Liver (tissue), 8 donors: ENCODE measurements at regions not wholly inside any gene's neighbourhood (a gene's known extent, or its start where the extent isn't known, plus 50 kb on each side); places are given as distances from the start of the nearest gene placed in this dataset.

Experiments
- DNase-seq: peaks from one replicate; pipeline ENCODE4 v3.0.0-alpha.2; 2017; ENCODE audit warnings: low spot score
- H3K27ac ChIP-seq, 2 donors: one replicate each; pipeline ENCODE4 v1.7.0; 2013; ENCODE audit warnings: inconsistent platforms in 2 of 2, low read length in 2 of 2, control low read depth in 1 of 2, low read depth in 1 of 2, mild to moderate bottlenecking in 1 of 2
- H3K27me3 ChIP-seq, 4 donors: one replicate each; pipeline versions ENCODE4 v1.6.1 to v1.7.0; 2013; ENCODE audit warnings: low read length in 3 of 4, inconsistent platforms in 1 of 4, mild to moderate bottlenecking in 1 of 4, moderate library complexity in 1 of 4; ENCODE audit not compliant: control insufficient read depth in 4 of 4, insufficient read depth in 4 of 4
- H3K36me3 ChIP-seq, 4 donors: one replicate each; pipeline versions ENCODE4 v1.6.1 to v1.7.0; 2013; ENCODE audit warnings: low read length in 3 of 4, mild to moderate bottlenecking in 3 of 4, low read depth in 1 of 4, moderate library complexity in 1 of 4; ENCODE audit not compliant: control insufficient read depth in 4 of 4, insufficient read depth in 3 of 4
- H3K4me1 ChIP-seq, 4 donors: one replicate each; pipeline versions ENCODE4 v1.6.1 to v1.7.0; 2013; ENCODE audit warnings: low read length in 3 of 4, mild to moderate bottlenecking in 3 of 4, moderate library complexity in 1 of 4; ENCODE audit not compliant: control insufficient read depth in 4 of 4, insufficient read depth in 4 of 4
- H3K4me3 ChIP-seq, 3 donors: one replicate each; pipeline versions ENCODE4 v1.6.1 to v1.7.0; 2013; ENCODE audit warnings: low read length in 3 of 3, control low read depth in 1 of 3, low read depth in 1 of 3, mild to moderate bottlenecking in 1 of 3
- H3K9ac ChIP-seq, 2 donors: one replicate each; pipeline ENCODE4 v1.7.0; 2013; ENCODE audit warnings: low read length in 2 of 2, mild to moderate bottlenecking in 2 of 2, moderate library complexity in 2 of 2, control low read depth in 1 of 2, low read depth in 1 of 2
- H3K9me3 ChIP-seq, 4 donors: one replicate each; pipeline versions ENCODE4 v1.6.1 to v1.7.0; 2013; ENCODE audit warnings: low read length in 3 of 4; ENCODE audit not compliant: control insufficient read depth in 4 of 4
- ATF3 ChIP-seq: IDR thresholded peaks from 2 replicates; pipeline ENCODE4 v1.6.1; 2016; ENCODE audit warnings: antibody characterized with exemption
- CTCF ChIP-seq: fragments of 150-350 bp; IDR thresholded peaks from 2 replicates; pipeline ENCODE4 v1.5.1; 2017; ENCODE audit warnings: improper control_type of control experiment, low read depth, low read length; ENCODE audit not compliant: missing input control
- FOXA2 ChIP-seq: IDR thresholded peaks from 2 replicates; pipeline ENCODE4 v1.6.1; 2016; ENCODE audit warnings: antibody characterized with exemption
- GABPA ChIP-seq, 2 donors: IDR thresholded peaks in 1 of 2; conservative IDR thresholded peaks in 1 of 2; 2 replicates each; pipeline ENCODE4 v1.6.1; 2016; ENCODE audit warnings: antibody characterized with exemption in 2 of 2, mild to moderate bottlenecking in 1 of 2, moderate library complexity in 1 of 2
- HNF4A ChIP-seq, 2 donors: conservative IDR thresholded peaks; 2 replicates each; pipeline ENCODE4 v1.6.1; 2016; ENCODE audit warnings: antibody characterized with exemption in 2 of 2, mild to moderate bottlenecking in 2 of 2
- JUND ChIP-seq, 2 donors: IDR thresholded peaks; 2 replicates each; pipeline ENCODE4 v1.6.1; 2016; ENCODE audit warnings: antibody characterized with exemption in 2 of 2
- MAX ChIP-seq: IDR thresholded peaks from 2 replicates; pipeline ENCODE4 v1.6.1; 2016; ENCODE audit warnings: antibody characterized with exemption
- RAD21 ChIP-seq, 2 donors: IDR thresholded peaks; 2 replicates each; pipeline ENCODE4 v1.6.1; 2016; ENCODE audit warnings: antibody characterized with exemption in 2 of 2, mild to moderate bottlenecking in 2 of 2
- REST ChIP-seq: IDR thresholded peaks from 2 replicates; pipeline ENCODE4 v1.6.1; 2016; ENCODE audit warnings: antibody characterized with exemption, mild to moderate bottlenecking
- RXRA ChIP-seq, 2 donors: IDR thresholded peaks; 2 replicates each; pipeline ENCODE4 v1.6.1; 2017 to 2018; ENCODE audit warnings: antibody characterized with exemption in 2 of 2, mild to moderate bottlenecking in 1 of 2
- SP1 ChIP-seq: IDR thresholded peaks from 2 replicates; pipeline ENCODE4 v1.6.1; 2018; ENCODE audit warnings: antibody characterized with exemption, mild to moderate bottlenecking
- TAF1 ChIP-seq: conservative IDR thresholded peaks from 2 replicates; pipeline ENCODE4 v1.6.1; 2016; ENCODE audit warnings: antibody characterized with exemption, mild to moderate bottlenecking
- YY1 ChIP-seq: IDR thresholded peaks from 2 replicates; pipeline ENCODE4 v1.6.1; 2016; ENCODE audit warnings: antibody characterized with exemption, mild to moderate bottlenecking
- ZBTB33 ChIP-seq: IDR thresholded peaks from 2 replicates; pipeline ENCODE4 v1.6.1; 2016; ENCODE audit warnings: antibody characterized with exemption
- WGBS: extraction: QIAGEN DNeasy Blood & Tissue Kit; methylation state at CpG from one replicate; pipeline ENCODE4 v1.1.7; 2013; 5-methylcytosine and 5-hydroxymethylcytosine counted together
- donor health status: healthy.
- donor health status: healthy.
- donor health status: healthy.
- donor health status: healthy.
- donor health status: healthy.

- Histone ChIP-seq H3K9me3 (no peaks in the 10 kb centered on the region), H3K36me3 (no peaks in the 10 kb centered on the region), H3K9ac (no peak overlapping the region), H3K27ac (no peak overlapping the region), H3K27me3 (peaks cover 0 to 3% (median 0%) of the 10 kb centered on the region in 4 donors), H3K4me1 (no peaks in the 10 kb centered on the region), H3K4me3 (no peak overlapping the region)
- DNase-seq: no peak
- WGBS: 41% methylated on average over 1 of the region's 1 CpG
- TF ChIP-seq ZBTB33 (no peak), MAX (no peak)
Observed at GRCh38 chr3:103308921-103309320, 874.1 kb downstream of the ZPLD1 start.

- Histone ChIP-seq H3K27ac (no peak overlapping the region), H3K9me3 (no peaks in the 10 kb centered on the region), H3K27me3 (no peaks in the 10 kb centered on the region), H3K9ac (no peak overlapping the region), H3K36me3 (no peaks in the 10 kb centered on the region), H3K4me1 (no peaks in the 10 kb centered on the region), H3K4me3 (no peak overlapping the region)
- DNase-seq: no peak
- WGBS: 61% methylated on average over 2 of the region's 2 CpGs
- no peak for TF ChIP-seq JUND (IDR thresholded peaks at IDR 0.05)
- TF ChIP-seq YY1: no peak
- no peak for TF ChIP-seq MAX
- TF ChIP-seq REST: no peak
- TF ChIP-seq RAD21 (IDR thresholded peaks at IDR 0.05): no peak
- TF ChIP-seq CTCF: no peak
- no peak for TF ChIP-seq RXRA (IDR thresholded peaks at IDR 0.05)
- no peak for TF ChIP-seq TAF1
- TF ChIP-seq SP1: no peak
- TF ChIP-seq HNF4A (conservative IDR thresholded peaks at IDR 0.05): no peak
- no peak for TF ChIP-seq ZBTB33
- no peak for TF ChIP-seq FOXA2
- TF ChIP-seq GABPA (IDR thresholded peaks at IDR 0.05 in 1 of 2, conservative IDR thresholded peaks at IDR 0.05 in 1 of 2): no peak
- no peak for TF ChIP-seq ATF3
Observed at GRCh38 chr3:103319912-103320311, 885.1 kb downstream of the ZPLD1 start.
